SH-SY5Y (cell line): ENCODE measurements at regions not wholly inside any gene's neighbourhood (a gene's known extent, or its start where the extent isn't known, plus 50 kb on each side); places are given as distances from the start of the nearest gene placed in this dataset.

Source experiments
- GATA2 ChIP-seq: IDR thresholded peaks from 2 replicates; pipeline ENCODE4 v1.6.1; 2011; ENCODE audit warnings: mild to moderate bottlenecking, low read depth, low read length
- GATA3 ChIP-seq: IDR thresholded peaks from 2 replicates; pipeline ENCODE4 v1.6.1; 2011; ENCODE audit warnings: low read depth, mild to moderate bottlenecking, low read length, moderate library complexity

GRCh38 chr1:38243106-38243505, 196.5 kb upstream of the POU3F1 start:
- no peak for TF ChIP-seq GATA2
- no peak for TF ChIP-seq GATA3
